ENCODE measurements at regions not wholly inside any gene's neighbourhood (a gene's known extent, or its start where the extent isn't known, plus 50 kb on each side); places are given as distances from the start of the nearest gene placed in this dataset.

DNA sequence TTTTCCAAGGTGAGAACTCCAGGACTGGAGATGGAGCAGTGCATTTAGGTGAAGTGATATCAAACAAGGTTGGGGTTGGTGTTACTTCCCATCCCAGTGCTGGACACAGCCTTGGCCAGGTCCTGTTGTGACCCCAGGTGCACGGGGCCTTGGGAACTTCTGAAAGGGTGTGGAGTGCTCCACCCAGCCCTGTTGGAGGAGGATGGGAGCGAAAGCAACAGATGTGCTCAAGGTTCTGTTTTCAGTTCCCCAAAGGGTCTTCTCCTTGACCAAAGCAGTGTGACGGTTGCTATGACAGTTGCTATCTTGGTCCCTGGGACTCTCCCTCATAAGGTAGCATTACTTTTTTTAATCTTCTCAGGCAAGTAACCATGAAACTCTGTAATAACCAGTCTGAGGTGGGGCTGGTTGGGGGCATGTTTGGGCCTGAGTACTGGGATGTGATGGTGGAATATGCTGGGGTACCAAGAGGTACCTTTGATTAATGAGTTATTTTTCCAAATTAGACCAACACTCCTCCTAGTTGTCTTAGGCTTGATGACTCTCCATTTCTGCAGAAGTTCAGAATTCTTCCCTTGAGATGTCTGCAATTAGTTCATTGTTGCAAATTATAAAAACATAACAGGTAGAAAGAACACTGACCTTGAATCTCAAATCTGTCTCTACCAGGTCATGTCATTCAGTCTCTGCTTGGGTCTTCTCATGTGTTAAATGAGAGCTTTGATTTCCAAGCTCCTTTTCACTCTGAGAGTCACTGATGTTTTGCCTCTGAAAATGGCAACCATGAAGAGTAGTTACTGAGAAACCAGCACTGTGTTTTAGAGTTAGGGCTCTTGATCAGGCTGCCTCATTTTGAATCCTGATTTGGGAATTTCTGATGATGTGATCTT, 154.5 kb downstream of the RPIA start:
- no peak for DNase-seq (ENCODE audit: low read depth)
- no peak overlapping the region for H3K4me3 ChIP-seq (replicated peaks; ENCODE audit: low read depth, low read length)
- TF ChIP-seq, protein P1, sequence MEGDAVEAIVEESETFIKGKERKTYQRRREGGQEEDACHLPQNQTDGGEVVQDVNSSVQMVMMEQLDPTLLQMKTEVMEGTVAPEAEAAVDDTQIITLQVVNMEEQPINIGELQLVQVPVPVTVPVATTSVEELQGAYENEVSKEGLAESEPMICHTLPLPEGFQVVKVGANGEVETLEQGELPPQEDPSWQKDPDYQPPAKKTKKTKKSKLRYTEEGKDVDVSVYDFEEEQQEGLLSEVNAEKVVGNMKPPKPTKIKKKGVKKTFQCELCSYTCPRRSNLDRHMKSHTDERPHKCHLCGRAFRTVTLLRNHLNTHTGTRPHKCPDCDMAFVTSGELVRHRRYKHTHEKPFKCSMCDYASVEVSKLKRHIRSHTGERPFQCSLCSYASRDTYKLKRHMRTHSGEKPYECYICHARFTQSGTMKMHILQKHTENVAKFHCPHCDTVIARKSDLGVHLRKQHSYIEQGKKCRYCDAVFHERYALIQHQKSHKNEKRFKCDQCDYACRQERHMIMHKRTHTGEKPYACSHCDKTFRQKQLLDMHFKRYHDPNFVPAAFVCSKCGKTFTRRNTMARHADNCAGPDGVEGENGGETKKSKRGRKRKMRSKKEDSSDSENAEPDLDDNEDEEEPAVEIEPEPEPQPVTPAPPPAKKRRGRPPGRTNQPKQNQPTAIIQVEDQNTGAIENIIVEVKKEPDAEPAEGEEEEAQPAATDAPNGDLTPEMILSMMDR (IDR thresholded peaks at IDR 0.05; ENCODE audit: low read length, missing control alignments), result no peak

DNA sequence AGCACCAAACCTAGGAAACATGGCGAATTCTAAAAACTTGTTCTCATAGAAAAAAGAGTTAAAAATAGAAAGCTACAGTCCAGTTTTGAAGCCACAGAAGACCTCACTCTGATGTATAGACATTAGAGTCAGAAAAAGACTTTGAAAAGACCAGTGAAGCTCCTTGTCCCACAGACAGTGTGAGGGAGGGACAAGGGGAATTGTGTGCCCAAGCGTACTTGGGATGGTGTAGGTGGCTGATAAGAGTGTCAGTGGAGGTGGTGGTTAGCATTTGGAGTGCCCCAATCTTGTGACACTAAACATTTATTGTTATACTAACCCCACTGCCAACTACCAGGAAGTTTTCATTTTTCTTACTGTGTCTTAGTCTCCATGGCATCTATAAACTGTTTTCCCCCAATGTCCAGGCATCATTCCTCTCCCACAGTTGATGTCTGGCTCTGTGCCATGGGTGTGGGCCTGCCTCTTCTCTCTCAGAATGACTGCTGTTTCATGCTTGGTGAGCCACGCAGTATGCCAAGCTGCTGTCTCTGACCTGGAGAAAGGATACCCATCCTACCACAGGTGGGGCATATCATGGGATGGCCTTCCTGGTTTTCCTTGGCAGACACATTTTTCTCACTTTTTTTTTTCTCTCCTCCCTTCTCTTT, 161.4 kb downstream of the RPIA start:
- DNase-seq (ENCODE audit: low read depth), result peak; percentile 18
- H3K4me3 ChIP-seq (replicated peaks; ENCODE audit: low read depth, low read length), result no peak overlapping the region
- TF ChIP-seq, protein P1 (IDR thresholded peaks at IDR 0.05; ENCODE audit: low read length, missing control alignments), result no peak

DNA sequence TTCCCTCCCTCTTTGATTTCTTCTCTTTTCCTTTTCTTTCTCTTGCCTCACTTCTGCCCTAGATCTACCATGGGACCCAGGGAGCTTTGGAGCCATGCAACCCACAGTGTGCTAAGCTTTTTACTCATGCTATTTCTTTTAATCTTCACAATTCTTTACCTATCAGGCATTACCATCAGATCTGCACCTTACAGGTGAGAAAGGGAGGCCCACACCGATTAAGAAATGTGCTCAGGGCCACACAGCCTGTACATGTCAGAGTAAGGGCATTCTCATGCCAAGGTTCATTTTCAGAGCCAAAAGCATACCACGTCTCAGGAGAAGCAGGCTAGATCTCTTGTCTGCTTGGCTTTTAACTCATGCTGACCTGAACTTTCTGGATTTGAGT, 161.9 kb downstream of the RPIA start:
- TF ChIP-seq, protein P1 (IDR thresholded peaks at IDR 0.05; ENCODE audit: low read length, missing control alignments), result no peak
- no peak for DNase-seq (ENCODE audit: low read depth)
- H3K4me3 ChIP-seq (replicated peaks; ENCODE audit: low read depth, low read length), result no peak overlapping the region

DNA sequence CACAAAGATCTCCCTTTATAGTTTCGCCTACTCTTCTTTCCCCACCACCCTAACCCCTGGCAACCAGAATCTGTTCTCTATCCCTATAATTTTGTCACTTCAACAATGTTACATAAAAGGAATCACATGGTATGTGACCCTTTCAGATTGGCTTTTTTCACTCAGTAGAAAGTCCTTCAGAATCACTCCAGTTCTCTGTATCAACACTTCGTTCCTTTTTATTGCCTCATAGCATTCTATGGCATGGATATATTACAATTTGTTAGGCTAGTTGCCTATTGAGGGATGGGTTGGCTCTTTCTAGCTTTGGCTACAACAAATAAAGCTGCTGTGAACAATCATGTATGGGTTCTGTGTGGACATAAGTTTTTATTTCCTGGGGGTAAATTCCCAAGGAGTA, 163.1 kb downstream of the RPIA start:
- TF ChIP-seq, protein P1 (IDR thresholded peaks at IDR 0.05; ENCODE audit: low read length, missing control alignments), result no peak
- no peak for DNase-seq (ENCODE audit: low read depth)
- no peak overlapping the region for H3K4me3 ChIP-seq (replicated peaks; ENCODE audit: low read depth, low read length)

DNA sequence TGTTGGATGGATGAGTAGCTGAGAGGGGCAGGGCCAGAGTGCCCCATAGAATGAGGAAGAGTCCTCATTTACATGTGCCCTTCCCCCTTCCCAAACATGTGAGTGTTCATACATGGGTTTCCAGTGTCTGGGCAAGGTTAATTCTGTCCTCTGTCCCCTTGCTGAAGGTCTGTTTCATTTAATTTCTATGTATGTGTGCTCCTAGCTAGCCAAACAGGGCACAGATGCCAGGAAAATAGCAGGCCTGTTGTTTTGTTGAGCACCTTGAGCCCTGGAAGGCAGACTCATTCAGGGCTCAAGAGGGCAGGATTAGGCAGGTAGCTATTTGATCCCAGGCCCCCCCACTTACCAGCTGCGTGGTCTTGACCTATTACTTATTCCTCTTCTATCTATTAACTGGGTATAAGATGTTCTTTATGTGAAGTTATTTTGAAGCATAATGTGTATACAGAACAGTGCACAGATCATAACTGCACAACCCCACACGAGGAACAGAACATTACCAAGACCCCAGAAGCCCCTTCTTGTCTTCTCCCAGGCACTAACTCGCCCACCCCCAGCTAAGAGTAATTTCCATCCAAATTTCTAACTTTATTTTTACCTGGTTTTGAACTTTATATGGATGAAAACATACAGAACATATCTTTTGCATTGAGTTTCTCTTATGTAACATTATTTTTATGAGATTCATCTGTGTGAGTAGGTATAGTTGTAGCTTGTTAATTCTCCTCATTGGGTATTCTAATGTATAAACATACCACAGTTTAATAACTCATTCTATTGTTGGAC, 164.3 kb downstream of the RPIA start:
- no peak overlapping the region for H3K4me3 ChIP-seq (replicated peaks; ENCODE audit: low read depth, low read length)
- DNase-seq (ENCODE audit: low read depth), result no peak
- TF ChIP-seq, protein P1 (IDR thresholded peaks at IDR 0.05; ENCODE audit: low read length, missing control alignments), result no peak

DNA sequence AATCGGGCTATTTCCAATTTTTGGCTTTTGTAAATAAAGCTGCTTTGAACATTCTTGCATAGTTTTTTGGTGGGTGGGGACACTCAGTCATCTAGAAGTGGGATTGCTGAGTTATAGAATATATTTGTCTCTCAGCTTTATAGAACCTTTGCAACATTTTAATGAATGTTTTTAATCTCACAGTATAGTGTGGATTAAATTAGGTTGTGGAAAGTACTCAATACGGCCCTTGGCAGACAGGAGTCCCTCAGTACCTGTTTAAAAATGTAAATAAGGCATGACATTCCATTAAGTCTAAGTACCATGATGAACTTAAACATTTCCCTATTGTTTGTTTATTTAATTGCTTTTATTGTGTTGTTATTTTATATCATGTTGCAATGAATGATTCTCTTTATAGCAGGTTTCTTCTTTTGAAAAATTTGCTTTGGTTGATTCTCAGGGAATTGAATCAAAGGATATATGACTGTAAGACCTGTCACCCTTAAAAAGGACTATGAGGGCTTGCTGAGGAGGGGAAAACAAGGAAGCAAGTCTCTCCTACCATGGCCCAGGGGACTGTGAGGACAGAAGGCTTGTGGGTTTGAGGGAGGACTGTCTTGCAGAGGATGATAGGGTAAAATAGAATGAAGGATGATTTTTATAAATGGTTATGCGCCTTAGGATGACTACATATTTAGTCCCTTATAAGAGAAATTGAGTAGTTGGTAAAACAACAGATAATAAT, 165.1 kb downstream of the RPIA start:
- DNase-seq (ENCODE audit: low read depth), result no peak
- H3K4me3 ChIP-seq (replicated peaks; ENCODE audit: low read depth, low read length), result no peak overlapping the region
- TF ChIP-seq, protein P1 (IDR thresholded peaks at IDR 0.05; ENCODE audit: low read length, missing control alignments), result no peak
